AG10803 (cell line): ENCODE measurements at regions not wholly inside any gene's neighbourhood (a gene's known extent, or its start where the extent isn't known, plus 50 kb on each side); places are given as distances from the start of the nearest gene placed in this dataset.
A peak's percentile ranks its signal among the peaks of the same experiment; 100 is the strongest.
"Not testable (repeated sequence)": the region's sequence is repeated elsewhere in the genome, so short reads cannot be mapped to it uniquely, and the experiment has no call there.

Source experiments
- DNase-seq: peaks from one replicate; pipeline ENCODE4 v3.0.0; 2010; ENCODE audit warnings: low read depth
- H3K4me3 ChIP-seq: 2 replicates; pipeline ENCODE4 v1.5.1; 2011; ENCODE audit warnings: mild to moderate bottlenecking, low read length, control low read depth
- CTCF ChIP-seq: conservative IDR thresholded peaks from 2 replicates; pipeline ENCODE4 v1.5.1; 2011; ENCODE audit warnings: mild to moderate bottlenecking, low read length, control low read depth, inconsistent platforms

- peak; percentile 3 for DNase-seq
- TF ChIP-seq CTCF = no peak
- H3K4me3 ChIP-seq = no peak overlapping the region
These were observed 225.2 kb downstream of the CCER1 start for GRCh38 chr12:90729736-90730135.

GRCh38 chr12:90712671-90713070 is 242.3 kb downstream of the CCER1 start:
- DNase-seq = peak; percentile 23
- TF ChIP-seq CTCF = no peak
- H3K4me3 ChIP-seq = no peak overlapping the region

GRCh38 chr12:90710711-90711110 is 244.3 kb downstream of the CCER1 start:
- no peak for TF ChIP-seq CTCF
- H3K4me3 ChIP-seq = no peak overlapping the region
- no peak for DNase-seq

- no peak for DNase-seq
- no peak overlapping the region for H3K4me3 ChIP-seq
- TF ChIP-seq CTCF = no peak
These were observed 248.9 kb downstream of the CCER1 start for GRCh38 chr12:90706036-90706435.

- H3K4me3 ChIP-seq = no peak overlapping the region
- TF ChIP-seq CTCF = no peak
- no peak for DNase-seq
These were observed 259.6 kb downstream of the CCER1 start for GRCh38 chr12:90695415-90695814.

- DNase-seq = no peak
- no peak for TF ChIP-seq CTCF
- H3K4me3 ChIP-seq = no peak overlapping the region
These were observed 264.9 kb downstream of the CCER1 start for GRCh38 chr12:90690120-90690519.

- not testable (repeated sequence) for H3K4me3 ChIP-seq, DNase-seq
These were observed 267.3 kb downstream of the CCER1 start for GRCh38 chr12:90687682-90688081.

- no peak for DNase-seq
- no peak overlapping the region for H3K4me3 ChIP-seq
- no peak for TF ChIP-seq CTCF
These were observed 271.1 kb downstream of the CCER1 start for GRCh38 chr12:90683871-90684270.
